GM12878 (cell line): ENCODE measurements at regions not wholly inside any gene's neighbourhood (a gene's known extent, or its start where the extent isn't known, plus 50 kb on each side); places are given as distances from the start of the nearest gene placed in this dataset.

ENCODE experiments used
- ATAC-seq: fragments of 200-7000 bp; cut with Tn5 transposase; 3 replicates; pipeline ENCODE4 v1.9.1; 2020; ENCODE audit warnings: mild to moderate bottlenecking, moderate library complexity
- BruUV-seq: library from RNA; stranded (reverse); fragments of 400-500 nt; replicated peaks from 2 replicates; lab custom pipeline; 2021; lab: Mats Ljungman, UMichigan
- CTCF ChIA-PET: fragments of 300-600 bp; sonication (Branson Sonifier 250); formaldehyde crosslinking; extraction: SDS; loops from one replicate; lab custom pipeline; 2021; ENCODE audit warnings: inconsistent platforms; lab: Yijun Ruan, JAX
- POLR2A ChIA-PET: fragments of 350-600 bp; formaldehyde crosslinking; extraction: SDS; loops from one replicate; lab custom pipeline; 2021; ENCODE audit warnings: inconsistent platforms; lab: Charles Lee
- RAD21 ChIA-PET: fragments of 300-600 bp; sonication (Branson Sonifier 250); formaldehyde crosslinking; loops from one replicate; lab custom pipeline; 2023; ENCODE audit warnings: antibody characterized with exemption; ENCODE audit not compliant: unreplicated experiment; lab: Charles Lee
- SMC1A ChIA-PET: fragments of 300-600 bp; sonication (Branson Sonifier 250); formaldehyde crosslinking; loops from one replicate; lab custom pipeline; 2023; ENCODE audit not compliant: unreplicated experiment, uncharacterized antibody; lab: Charles Lee
- DNase-seq: peaks from one replicate; pipeline ENCODE4 v3.0.0-alpha.2; 2011; ENCODE audit warnings: low read depth, low spot score
- FAIRE-seq: peaks from 3 replicates; lab custom pipeline; 2011; peaks lifted over from hg19 to GRCh38; lab: Jason Lieb, UNC
- H2AFZ ChIP-seq: 2 replicates; pipeline ENCODE4 v1.6.0; 2011; ENCODE audit warnings: low read depth, low read length, control low read depth; ENCODE audit not compliant: control insufficient read depth
- H3K27ac ChIP-seq: 2 replicates; pipeline ENCODE4 v1.5.1; 2011; ENCODE audit warnings: control low read depth; ENCODE audit not compliant: control insufficient read depth, insufficient read depth
- H3K27me3 ChIP-seq, 2 experiments: replicated peaks in 1 of 2; 2 replicates each; pipeline versions ENCODE4 v1.6.0 to v1.6.1; 2011; ENCODE audit warnings: low read length in 1 of 2; ENCODE audit not compliant: control insufficient read depth in 2 of 2, insufficient read depth in 2 of 2
- H3K36me3 ChIP-seq, 2 experiments: 2 replicates each; pipeline ENCODE4 v1.5.1; 2011; ENCODE audit warnings: low read length in 1 of 2; ENCODE audit not compliant: control insufficient read depth in 2 of 2, insufficient read depth in 2 of 2
- H3K4me1 ChIP-seq: 2 replicates; pipeline ENCODE4 v1.6.1; 2011; ENCODE audit warnings: mild to moderate bottlenecking, low read length, moderate library complexity, mixed read lengths; ENCODE audit not compliant: control insufficient read depth, insufficient read depth
- H3K4me2 ChIP-seq: 2 replicates; pipeline ENCODE4 v1.6.0; 2011; ENCODE audit warnings: control low read depth; ENCODE audit not compliant: control insufficient read depth, insufficient read depth
- H3K4me3 ChIP-seq: fragments of 200-600 bp; sonication (generic); 2 replicates; pipeline ENCODE4 v1.5.1; 2016
- H3K79me2 ChIP-seq: 2 replicates; pipeline ENCODE4 v1.6.0; 2011; ENCODE audit warnings: low read length; ENCODE audit not compliant: control insufficient read depth, insufficient read depth
- H3K9ac ChIP-seq: 2 replicates; pipeline ENCODE4 v1.8.0; 2011; ENCODE audit warnings: low read length, control low read depth, mixed read lengths; ENCODE audit not compliant: control insufficient read depth, insufficient read depth
- H3K9me3 ChIP-seq: replicated peaks from 3 replicates; pipeline ENCODE4 v1.5.1; 2011; ENCODE audit warnings: mild to moderate bottlenecking, low read length; ENCODE audit not compliant: control insufficient read depth, insufficient read depth
- H4K20me1 ChIP-seq: 2 replicates; pipeline ENCODE4 v1.6.0; 2011; ENCODE audit not compliant: control insufficient read depth, insufficient read depth
- ATF7 ChIP-seq: fragments of 450-650 bp; IDR thresholded peaks from 2 replicates; pipeline ENCODE4 v1.6.1; 2016; ENCODE audit warnings: low read depth, mild to moderate bottlenecking
- CBX3 ChIP-seq: fragments of 200-600 bp; sonication (generic); IDR thresholded peaks from 2 replicates; pipeline ENCODE4 v1.6.1; 2016; ENCODE audit warnings: low read depth, borderline replicate concordance
- CREB1 ChIP-seq: IDR thresholded peaks from 2 replicates; pipeline ENCODE4 v1.6.1; 2012; ENCODE audit warnings: low read depth, mild to moderate bottlenecking, inconsistent platforms
- IKZF1 ChIP-seq: fragments of 450-650 bp; conservative IDR thresholded peaks from 2 replicates; pipeline ENCODE4 v1.6.1; 2017; ENCODE audit warnings: antibody characterized with exemption, mild to moderate bottlenecking
- KAT2A ChIP-seq: conservative IDR thresholded peaks from 2 replicates; pipeline ENCODE4 v1.6.1; 2011; ENCODE audit warnings: low read depth, low read length; ENCODE audit not compliant: control insufficient read depth
- MEF2B ChIP-seq: fragments of 450-650 bp; IDR thresholded peaks from 2 replicates; pipeline ENCODE4 v1.6.1; 2018; ENCODE audit warnings: mild to moderate bottlenecking, moderate library complexity; ENCODE audit not compliant: partially characterized antibody, poor library complexity, severe bottlenecking
- NFIC ChIP-seq: IDR thresholded peaks from 2 replicates; pipeline ENCODE4 v1.6.1; 2012; ENCODE audit warnings: low read depth, mild to moderate bottlenecking, inconsistent platforms, low read length, moderate library complexity
- PAX5 ChIP-seq: IDR thresholded peaks from 2 replicates; pipeline ENCODE4 v1.6.1; 2011; ENCODE audit warnings: low read depth, low read length, borderline replicate concordance
- RAD51 ChIP-seq: fragments of 450-650 bp; IDR thresholded peaks from 2 replicates; pipeline ENCODE4 v1.6.1; 2016; ENCODE audit warnings: moderate library complexity, mild to moderate bottlenecking, inconsistent platforms
- SMARCA5 ChIP-seq: fragments of 450-650 bp; IDR thresholded peaks from 2 replicates; pipeline ENCODE4 v1.6.1; 2017; ENCODE audit warnings: mild to moderate bottlenecking
- TCF7 ChIP-seq: IDR thresholded peaks from 2 replicates; pipeline ENCODE4 v1.6.1; 2014; ENCODE audit warnings: antibody characterized with exemption, borderline replicate concordance
- YY1 ChIP-seq: IDR thresholded peaks from 2 replicates; pipeline ENCODE4 v1.6.1; 2011; ENCODE audit warnings: low read depth, mild to moderate bottlenecking, low read length
- ZBED1 ChIP-seq: IDR thresholded peaks from 2 replicates; pipeline ENCODE4 v1.6.1; 2016; ENCODE audit warnings: borderline replicate concordance
- WGBS: methylation state at CpG from one replicate; pipeline ENCODE4 v1.1.6; 2016; ENCODE audit warnings: low lambda C conversion rate; ENCODE audit not compliant: insufficient replicate concordance, insufficient coverage; ENCODE audit errors: missing lambda C conversion rate; 5-methylcytosine and 5-hydroxymethylcytosine counted together
- in situ Hi-C: fragments of 300-500 bp; cut with MboI; formaldehyde crosslinking; loops from 9 replicates; pipeline ENCODE4 v1.14.3; 2018; ENCODE audit warnings: mixed read lengths
- intact Hi-C: fragments of 100-400 bp; cut with micrococcal nuclease; formaldehyde crosslinking; loops from one replicate; pipeline ENCODE4 v1.14.2; 2022; ENCODE audit not compliant: unreplicated experiment
- TF ChIP-seq, protein P1 (sequence below): fragments of 450-650 bp; IDR thresholded peaks from 2 replicates; pipeline ENCODE4 v1.6.1; 2017; ENCODE audit warnings: mild to moderate bottlenecking, moderate library complexity

DNA sequence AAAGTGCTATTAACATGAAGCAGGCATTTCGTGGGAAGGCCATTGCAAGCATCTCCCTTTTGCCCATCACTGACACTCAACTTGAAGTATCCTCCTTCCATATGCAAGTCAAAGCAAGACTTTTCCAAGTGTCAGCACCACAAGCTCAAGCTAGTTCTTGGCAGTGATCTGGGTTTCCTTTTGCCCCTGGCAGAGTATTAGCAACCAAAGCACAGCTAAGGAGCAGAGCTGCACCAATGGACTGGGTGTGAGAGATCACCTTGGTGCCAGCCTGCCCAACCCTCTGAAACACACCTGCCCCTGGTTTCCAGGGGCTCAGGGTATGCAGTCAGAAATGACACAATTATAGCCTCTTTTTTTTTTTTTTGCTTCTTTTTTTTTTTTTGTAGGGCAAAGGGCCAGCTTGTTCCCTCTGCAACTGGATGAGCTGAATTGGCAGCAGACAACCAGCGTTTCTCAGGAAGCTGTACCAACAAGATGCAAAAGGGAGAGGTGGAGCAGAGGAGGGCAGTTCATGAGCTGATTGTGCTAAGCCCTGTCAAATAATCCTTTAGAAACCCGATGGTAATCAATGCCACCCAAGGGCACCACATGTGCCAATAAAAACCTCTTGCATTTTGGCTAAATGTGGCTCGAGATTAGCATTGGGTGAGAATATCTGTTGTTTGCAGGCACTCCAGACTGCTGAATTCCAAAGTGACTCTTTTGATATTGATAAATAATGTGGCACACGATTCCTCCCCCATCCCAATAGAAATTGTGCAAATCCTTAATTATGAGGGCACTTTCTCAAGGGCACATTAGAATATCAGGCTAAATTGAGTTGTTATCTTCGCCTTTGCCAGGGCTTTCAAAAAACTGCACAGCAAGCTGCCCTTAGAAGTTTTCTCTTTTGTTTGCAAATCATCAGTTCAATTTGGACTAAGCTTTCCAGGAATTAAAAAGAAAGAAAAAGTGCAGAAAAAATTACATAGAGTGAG is 192.4 kb downstream of the GAS1 start:
- Histone ChIP-seq H3K27ac (no peak overlapping the region), H3K4me2 (no peak overlapping the region), H3K36me3 (no peaks in the 10 kb centered on the region), H2AFZ (no peak overlapping the region), H4K20me1 (no peaks in the 10 kb centered on the region), H3K79me2 (no peaks in the 10 kb centered on the region), H3K4me1 (no peaks in the 10 kb centered on the region), H3K9ac (no peak overlapping the region), H3K4me3 (no peak overlapping the region), H3K9me3 (no peaks in the 10 kb centered on the region), H3K27me3 (no peaks in the 10 kb centered on the region)
- FAIRE-seq (no peak), DNase-seq (no peak), ATAC-seq (no peak)
- RAD21 ChIA-PET: interaction anchor here (0.8 kb wide), 1 partner anchor 188 kb away, joined by 3 read pairs; no protein-coding TSS in a partner anchor
- CTCF ChIA-PET: interaction anchor here (0.6 kb wide), 2 partner anchors 40 to 75 kb away, joined by 3 to 4 read pairs; no protein-coding TSS in a partner anchor
- intact Hi-C loops: no loop called here
- POLR2A ChIA-PET: interaction anchor here (0.6 kb wide), 1 partner anchor 103 kb away, joined by 9 read pairs; no protein-coding TSS in a partner anchor
- SMC1A ChIA-PET: interaction anchor here (1.1 kb wide), 1 partner anchor 9 kb away, joined by 4 read pairs; no protein-coding TSS in a partner anchor
- TF ChIP-seq TCF7 (no peak), ZBED1 (no peak), CBX3 (no peak), ATF7 (no peak), RAD51 (no peak), CREB1 (no peak), PAX5 (no peak), KAT2A (no peak), NFIC (no peak), YY1 (no peak), MEF2B (no peak), IKZF1 (no peak), SMARCA5 (no peak)
- TF ChIP-seq, protein P1, sequence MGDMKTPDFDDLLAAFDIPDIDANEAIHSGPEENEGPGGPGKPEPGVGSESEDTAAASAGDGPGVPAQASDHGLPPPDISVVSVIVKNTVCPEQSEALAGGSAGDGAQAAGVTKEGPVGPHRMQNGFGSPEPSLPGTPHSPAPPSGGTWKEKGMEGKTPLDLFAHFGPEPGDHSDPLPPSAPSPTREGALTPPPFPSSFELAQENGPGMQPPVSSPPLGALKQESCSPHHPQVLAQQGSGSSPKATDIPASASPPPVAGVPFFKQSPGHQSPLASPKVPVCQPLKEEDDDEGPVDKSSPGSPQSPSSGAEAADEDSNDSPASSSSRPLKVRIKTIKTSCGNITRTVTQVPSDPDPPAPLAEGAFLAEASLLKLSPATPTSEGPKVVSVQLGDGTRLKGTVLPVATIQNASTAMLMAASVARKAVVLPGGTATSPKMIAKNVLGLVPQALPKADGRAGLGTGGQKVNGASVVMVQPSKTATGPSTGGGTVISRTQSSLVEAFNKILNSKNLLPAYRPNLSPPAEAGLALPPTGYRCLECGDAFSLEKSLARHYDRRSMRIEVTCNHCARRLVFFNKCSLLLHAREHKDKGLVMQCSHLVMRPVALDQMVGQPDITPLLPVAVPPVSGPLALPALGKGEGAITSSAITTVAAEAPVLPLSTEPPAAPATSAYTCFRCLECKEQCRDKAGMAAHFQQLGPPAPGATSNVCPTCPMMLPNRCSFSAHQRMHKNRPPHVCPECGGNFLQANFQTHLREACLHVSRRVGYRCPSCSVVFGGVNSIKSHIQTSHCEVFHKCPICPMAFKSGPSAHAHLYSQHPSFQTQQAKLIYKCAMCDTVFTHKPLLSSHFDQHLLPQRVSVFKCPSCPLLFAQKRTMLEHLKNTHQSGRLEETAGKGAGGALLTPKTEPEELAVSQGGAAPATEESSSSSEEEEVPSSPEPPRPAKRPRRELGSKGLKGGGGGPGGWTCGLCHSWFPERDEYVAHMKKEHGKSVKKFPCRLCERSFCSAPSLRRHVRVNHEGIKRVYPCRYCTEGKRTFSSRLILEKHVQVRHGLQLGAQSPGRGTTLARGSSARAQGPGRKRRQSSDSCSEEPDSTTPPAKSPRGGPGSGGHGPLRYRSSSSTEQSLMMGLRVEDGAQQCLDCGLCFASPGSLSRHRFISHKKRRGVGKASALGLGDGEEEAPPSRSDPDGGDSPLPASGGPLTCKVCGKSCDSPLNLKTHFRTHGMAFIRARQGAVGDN: no peak
- no TSS peak for BruUV-seq
- in situ Hi-C loops: no loop called here
- WGBS: 0% methylated on average over 5 of the region's 6 CpGs
